Sigmoid colon (tissue), 6 donors: ENCODE measurements at regions not wholly inside any gene's neighbourhood (a gene's known extent, or its start where the extent isn't known, plus 50 kb on each side); places are given as distances from the start of the nearest gene placed in this dataset.

Source experiments
- DNase-seq: peaks from one replicate; pipeline ENCODE4 v3.0.0-alpha.2; 2019
- H3K27ac ChIP-seq, 4 donors: fragments of 200-600 bp; sonication (generic); one replicate each; pipeline ENCODE4 v1.5.1; 2016 to 2019; ENCODE audit warnings: mild to moderate bottlenecking in 1 of 4
- H3K27me3 ChIP-seq, 3 donors: fragments of 200-600 bp; sonication (generic); one replicate each; pipeline ENCODE4 v1.5.1; 2019; ENCODE audit warnings: mild to moderate bottlenecking in 1 of 3
- H3K36me3 ChIP-seq, 4 donors: fragments of 200-600 bp; sonication (generic); one replicate each; pipeline ENCODE4 v1.5.1; 2016 to 2019
- H3K4me1 ChIP-seq, 4 donors: fragments of 200-600 bp; sonication (generic); one replicate each; pipeline ENCODE4 v1.5.1; 2017 to 2019
- H3K4me3 ChIP-seq, 4 donors: fragments of 200-600 bp; sonication (generic); one replicate each; pipeline ENCODE4 v1.5.1; 2017 to 2019; ENCODE audit warnings: mild to moderate bottlenecking in 2 of 4, moderate library complexity in 1 of 4
- H3K9me3 ChIP-seq, 4 donors: fragments of 200-600 bp in 3 of 4; sonication (generic) in 3 of 4; one replicate each; pipeline versions ENCODE4 v1.5.1 to v1.6.1; 2013 to 2019
- EP300 ChIP-seq, 4 donors: sonication (generic); formaldehyde crosslinking; IDR thresholded peaks; one replicate each; pipeline ENCODE4 v1.6.1; 2017; ENCODE audit warnings: antibody characterized with exemption in 4 of 4
- POLR2A ChIP-seq, 2 donors: fragments of 450-650 bp; IDR thresholded peaks; one replicate each; pipeline ENCODE4 v1.6.1; 2016; ENCODE audit warnings: antibody characterized with exemption in 2 of 2, mild to moderate bottlenecking in 2 of 2, moderate library complexity in 2 of 2
- POLR2AphosphoS5 ChIP-seq, 4 donors: sonication (generic); formaldehyde crosslinking; IDR thresholded peaks; one replicate each; pipeline ENCODE4 v1.6.1; 2017; ENCODE audit warnings: antibody characterized with exemption in 4 of 4
- WGBS, 2 donors: extraction: QIAGEN DNeasy Blood & Tissue Kit; methylation state at CpG; one replicate each; pipeline ENCODE4 v1.1.7; 2013; 5-methylcytosine and 5-hydroxymethylcytosine counted together
- intact Hi-C: fragments of 100-400 bp; cut with DNase I; formaldehyde crosslinking; loops from one replicate; pipeline ENCODE4 v1.15.1; 2023
- TF ChIP-seq, protein P1 (sequence below), 4 experiments: fragments of 450-650 bp in 3 of 4; fragments of 200-600 bp in 1 of 4; IDR thresholded peaks; one replicate each; pipeline ENCODE4 v1.5.1; 2016 to 2019; ENCODE audit warnings: antibody characterized with exemption in 4 of 4, mild to moderate bottlenecking in 3 of 4, moderate library complexity in 2 of 4
- donor health status: healthy with polysubstance abuse.
- donor health status: healthy.

DNA sequence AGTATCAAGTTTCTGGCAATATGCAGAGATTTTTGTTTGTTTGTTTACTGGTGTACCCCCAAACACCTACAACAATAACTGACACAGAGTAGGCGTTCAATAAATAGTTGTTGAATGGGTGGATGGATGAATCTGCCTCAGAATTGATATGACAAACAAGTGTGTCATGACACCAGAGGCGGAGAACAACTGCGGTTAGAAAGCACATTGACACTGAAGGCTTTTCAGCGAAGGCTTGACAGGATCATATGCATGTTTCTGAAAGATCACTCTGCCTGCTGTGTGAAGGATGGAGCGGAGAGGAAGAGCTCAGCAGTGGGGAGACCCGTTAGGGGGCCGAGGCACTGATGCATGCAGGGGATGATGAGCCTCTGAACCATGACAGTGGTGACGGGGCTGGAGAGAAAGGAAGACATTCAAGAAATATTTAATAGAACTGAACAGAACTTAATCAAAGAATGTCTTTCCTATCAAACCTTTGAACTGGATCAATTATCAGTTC is 108.5 kb upstream of the USP47 start:
- Histone ChIP-seq H3K4me1 (no peaks in the 10 kb centered on the region), H3K9me3 (no peaks in the 10 kb centered on the region), H3K36me3 (no peaks in the 10 kb centered on the region), H3K4me3 (no peak overlapping the region), H3K27ac (no peak overlapping the region), H3K27me3 (no peaks in the 10 kb centered on the region)
- DNase-seq: no peak
- 90% methylated on average over 8 of the region's 8 CpGs for WGBS, 2 donors
- intact Hi-C loops: no loop called here
- no peak for TF ChIP-seq POLR2AphosphoS5 (IDR thresholded peaks at IDR 0.05)
- TF ChIP-seq POLR2A (IDR thresholded peaks at IDR 0.05): no peak
- no peak for TF ChIP-seq EP300 (IDR thresholded peaks at IDR 0.05)
- TF ChIP-seq, protein P1, sequence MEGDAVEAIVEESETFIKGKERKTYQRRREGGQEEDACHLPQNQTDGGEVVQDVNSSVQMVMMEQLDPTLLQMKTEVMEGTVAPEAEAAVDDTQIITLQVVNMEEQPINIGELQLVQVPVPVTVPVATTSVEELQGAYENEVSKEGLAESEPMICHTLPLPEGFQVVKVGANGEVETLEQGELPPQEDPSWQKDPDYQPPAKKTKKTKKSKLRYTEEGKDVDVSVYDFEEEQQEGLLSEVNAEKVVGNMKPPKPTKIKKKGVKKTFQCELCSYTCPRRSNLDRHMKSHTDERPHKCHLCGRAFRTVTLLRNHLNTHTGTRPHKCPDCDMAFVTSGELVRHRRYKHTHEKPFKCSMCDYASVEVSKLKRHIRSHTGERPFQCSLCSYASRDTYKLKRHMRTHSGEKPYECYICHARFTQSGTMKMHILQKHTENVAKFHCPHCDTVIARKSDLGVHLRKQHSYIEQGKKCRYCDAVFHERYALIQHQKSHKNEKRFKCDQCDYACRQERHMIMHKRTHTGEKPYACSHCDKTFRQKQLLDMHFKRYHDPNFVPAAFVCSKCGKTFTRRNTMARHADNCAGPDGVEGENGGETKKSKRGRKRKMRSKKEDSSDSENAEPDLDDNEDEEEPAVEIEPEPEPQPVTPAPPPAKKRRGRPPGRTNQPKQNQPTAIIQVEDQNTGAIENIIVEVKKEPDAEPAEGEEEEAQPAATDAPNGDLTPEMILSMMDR (IDR thresholded peaks at IDR 0.05): no peak

DNA sequence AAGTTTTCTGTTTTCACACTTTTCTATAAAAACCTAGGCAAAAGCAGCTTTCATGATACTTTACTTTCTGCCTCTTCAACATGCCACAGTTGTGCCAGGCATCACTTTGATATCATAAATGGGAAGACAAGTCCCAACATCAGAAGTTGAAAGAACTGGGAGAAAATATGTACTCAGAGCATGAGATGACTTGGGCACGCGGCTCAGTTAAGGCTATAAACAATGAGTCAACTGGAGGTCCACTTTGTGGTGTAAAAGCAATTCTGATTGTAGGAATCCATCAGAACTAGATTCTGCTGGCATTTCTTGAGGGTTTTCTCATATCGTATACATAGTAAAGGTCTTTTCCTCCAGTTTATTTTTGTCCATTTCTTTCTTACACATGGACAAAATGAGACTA is 109.7 kb upstream of the USP47 start:
- no peaks in the 10 kb centered on the region for H3K4me1 ChIP-seq
- no peaks in the 10 kb centered on the region for H3K9me3 ChIP-seq
- H3K27me3 ChIP-seq: no peaks in the 10 kb centered on the region
- H3K36me3 ChIP-seq: no peaks in the 10 kb centered on the region
- no peak for TF ChIP-seq POLR2A (IDR thresholded peaks at IDR 0.05)
- TF ChIP-seq EP300 (IDR thresholded peaks at IDR 0.05): no peak
- no peak for TF ChIP-seq POLR2AphosphoS5 (IDR thresholded peaks at IDR 0.05)
- TF ChIP-seq, protein P1 (IDR thresholded peaks at IDR 0.05): no peak
- intact Hi-C loops: no loop called here
- H3K4me3 ChIP-seq: no peak overlapping the region
- H3K27ac ChIP-seq: no peak overlapping the region
- WGBS, 2 donors: 89 to 92% methylated on average over 3 of the region's 3 CpGs
- no peak for DNase-seq

DNA sequence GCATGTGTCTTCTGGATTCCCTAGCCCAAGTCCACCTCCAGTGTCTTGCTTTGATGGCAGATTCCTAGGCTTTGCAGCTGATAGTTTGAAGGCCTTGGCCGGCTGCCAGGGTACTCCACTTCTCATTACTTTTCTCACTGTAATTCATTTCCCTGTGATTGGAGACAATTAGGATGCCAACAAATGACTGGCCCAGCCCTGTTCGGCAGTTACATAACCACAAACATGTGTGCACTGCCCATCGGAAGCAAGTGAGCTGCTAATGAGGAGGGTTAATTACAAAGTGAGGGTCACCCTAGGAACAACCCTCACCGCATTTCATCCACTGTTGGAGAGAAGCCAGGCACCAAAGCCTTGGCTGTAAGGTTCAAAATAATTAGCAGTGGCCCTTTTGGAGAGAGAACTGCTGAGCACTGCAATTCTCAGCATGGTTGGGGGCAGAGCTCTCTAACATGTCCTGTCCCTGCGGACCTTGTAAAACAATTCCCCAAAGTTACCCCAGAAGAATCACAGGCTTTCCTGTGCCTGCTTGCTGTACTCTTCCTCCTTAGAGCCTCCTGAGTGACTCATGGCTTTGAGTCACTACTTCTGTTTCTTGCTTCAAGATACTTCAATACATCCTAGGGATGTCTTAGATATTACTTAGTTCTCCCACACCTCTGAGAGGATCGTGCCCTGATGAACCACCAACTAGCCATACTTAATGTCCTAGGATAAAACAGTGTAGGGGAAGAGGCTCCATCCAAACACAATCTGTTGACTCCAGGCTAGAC is 109.7 kb upstream of the GALNT18 start:
- Histone ChIP-seq H3K9me3 (no peaks in the 10 kb centered on the region), H3K36me3 (no peaks in the 10 kb centered on the region), H3K27ac (no peak overlapping the region), H3K4me1 (no peaks in the 10 kb centered on the region), H3K27me3 (no peaks in the 10 kb centered on the region), H3K4me3 (no peak overlapping the region)
- no peak for DNase-seq
- 60 to 73% methylated on average over 6 of the region's 6 CpGs for WGBS, 2 donors
- TF ChIP-seq, protein P1 (IDR thresholded peaks at IDR 0.05): no peak
- TF ChIP-seq POLR2AphosphoS5 (IDR thresholded peaks at IDR 0.05): no peak
- TF ChIP-seq EP300 (IDR thresholded peaks at IDR 0.05): no peak
- no peak for TF ChIP-seq POLR2A (IDR thresholded peaks at IDR 0.05)
- intact Hi-C loops: no loop called here

DNA sequence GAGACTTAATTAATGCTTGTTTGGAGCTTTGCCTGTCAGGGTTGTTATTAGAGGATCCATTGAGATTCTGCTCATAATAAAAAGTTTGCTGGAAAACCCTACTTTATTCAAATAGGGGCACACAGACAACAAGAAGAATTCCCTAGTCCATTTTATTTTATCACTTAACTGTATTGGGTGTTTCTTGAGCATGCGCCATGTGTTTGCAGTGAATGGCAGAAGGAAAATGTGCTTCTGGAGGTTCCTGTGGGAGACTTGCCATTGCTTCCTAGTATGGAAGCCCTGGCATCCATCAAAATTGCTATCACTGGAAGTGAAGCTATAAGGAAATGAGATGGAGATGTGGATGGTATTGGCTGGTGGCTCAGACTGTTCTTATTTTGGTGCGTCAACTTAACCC is 106.6 kb upstream of the GALNT18 start:
- no peaks in the 10 kb centered on the region for H3K9me3 ChIP-seq
- H3K4me3 ChIP-seq: no peak overlapping the region
- no peaks in the 10 kb centered on the region for H3K27me3 ChIP-seq
- TF ChIP-seq POLR2AphosphoS5 (IDR thresholded peaks at IDR 0.05): no peak
- no peak for TF ChIP-seq POLR2A (IDR thresholded peaks at IDR 0.05)
- no peak for TF ChIP-seq EP300 (IDR thresholded peaks at IDR 0.05)
- TF ChIP-seq, protein P1 (IDR thresholded peaks at IDR 0.05): no peak
- DNase-seq: no peak
- H3K27ac ChIP-seq: no peak overlapping the region
- intact Hi-C loops: no loop called here
- H3K4me1 ChIP-seq: no peaks in the 10 kb centered on the region
- 94 to 96% methylated on average over 2 of the region's 2 CpGs for WGBS, 2 donors
- H3K36me3 ChIP-seq: no peaks in the 10 kb centered on the region
